KOPT-K1 (cell line): ENCODE measurements at regions not wholly inside any gene's neighbourhood (a gene's known extent, or its start where the extent isn't known, plus 50 kb on each side); places are given as distances from the start of the nearest gene placed in this dataset.
"Not testable (repeated sequence)": the region's sequence is repeated elsewhere in the genome, so short reads cannot be mapped to it uniquely, and the experiment has no call there.

Experiments
- H3K27ac ChIP-seq: fragments of 200-600 bp; sonication (generic); 2 replicates; pipeline ENCODE4 v1.5.1; 2016; ENCODE audit warnings: antibody characterized with exemption, mild to moderate bottlenecking, low read depth, low read length; ENCODE audit not compliant: poor library complexity, severe bottlenecking
- H3K36me3 ChIP-seq: fragments of 200-600 bp; sonication (generic); 2 replicates; pipeline ENCODE4 v1.5.1; 2017; ENCODE audit warnings: antibody characterized with exemption, mild to moderate bottlenecking, low read length, moderate library complexity; ENCODE audit not compliant: insufficient read depth
- H3K9me3 ChIP-seq: fragments of 200-600 bp; sonication (generic); 2 replicates; pipeline ENCODE4 v1.5.1; 2017; ENCODE audit warnings: antibody characterized with exemption, low read length, mild to moderate bottlenecking; ENCODE audit not compliant: insufficient read depth, poor library complexity, severe bottlenecking

DNA sequence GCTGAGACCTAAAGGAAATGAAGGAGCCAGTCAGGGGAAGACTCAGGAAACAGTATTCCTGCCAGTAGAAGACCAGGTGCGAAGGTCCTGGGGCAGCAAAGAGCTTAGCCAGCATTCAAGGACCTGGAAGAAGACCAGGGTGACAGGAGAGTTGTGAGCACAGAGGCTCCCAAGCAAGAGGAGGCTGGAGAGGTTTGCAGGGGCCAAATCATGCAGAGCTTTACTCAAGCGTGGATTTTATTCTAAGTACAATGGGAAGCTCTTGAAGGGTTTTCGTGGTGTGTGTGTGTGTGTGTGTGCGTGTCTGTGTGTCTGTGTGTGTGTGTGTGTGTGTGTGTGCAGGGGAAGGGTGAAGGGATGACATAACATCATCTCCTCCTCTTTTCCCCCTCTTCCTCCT lies 200.7 kb upstream of the IRF2BP2 start:
- not testable (repeated sequence) for H3K27ac ChIP-seq, H3K36me3 ChIP-seq, H3K9me3 ChIP-seq

DNA sequence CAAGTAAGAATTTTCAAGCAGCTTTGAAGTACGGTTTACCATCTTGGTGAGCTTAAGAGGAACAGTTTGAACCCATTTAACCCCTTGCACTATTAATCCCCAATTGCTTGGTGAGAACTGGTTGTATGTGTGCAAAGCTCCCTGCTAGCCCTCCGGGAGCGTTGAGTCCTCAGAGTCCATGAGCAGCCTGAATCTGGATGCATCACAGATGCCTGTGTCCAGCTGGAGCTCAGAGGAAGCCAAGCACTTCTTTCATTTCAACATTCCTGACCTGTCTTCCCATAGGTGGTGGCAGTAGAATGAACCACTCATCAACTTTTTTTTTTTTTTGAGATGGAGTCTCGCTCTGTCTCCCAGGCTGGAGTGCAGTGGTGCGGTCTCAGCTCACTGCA lies 199.9 kb upstream of the IRF2BP2 start:
- H3K36me3 ChIP-seq, H3K9me3 ChIP-seq, H3K27ac ChIP-seq: not testable (repeated sequence)

DNA sequence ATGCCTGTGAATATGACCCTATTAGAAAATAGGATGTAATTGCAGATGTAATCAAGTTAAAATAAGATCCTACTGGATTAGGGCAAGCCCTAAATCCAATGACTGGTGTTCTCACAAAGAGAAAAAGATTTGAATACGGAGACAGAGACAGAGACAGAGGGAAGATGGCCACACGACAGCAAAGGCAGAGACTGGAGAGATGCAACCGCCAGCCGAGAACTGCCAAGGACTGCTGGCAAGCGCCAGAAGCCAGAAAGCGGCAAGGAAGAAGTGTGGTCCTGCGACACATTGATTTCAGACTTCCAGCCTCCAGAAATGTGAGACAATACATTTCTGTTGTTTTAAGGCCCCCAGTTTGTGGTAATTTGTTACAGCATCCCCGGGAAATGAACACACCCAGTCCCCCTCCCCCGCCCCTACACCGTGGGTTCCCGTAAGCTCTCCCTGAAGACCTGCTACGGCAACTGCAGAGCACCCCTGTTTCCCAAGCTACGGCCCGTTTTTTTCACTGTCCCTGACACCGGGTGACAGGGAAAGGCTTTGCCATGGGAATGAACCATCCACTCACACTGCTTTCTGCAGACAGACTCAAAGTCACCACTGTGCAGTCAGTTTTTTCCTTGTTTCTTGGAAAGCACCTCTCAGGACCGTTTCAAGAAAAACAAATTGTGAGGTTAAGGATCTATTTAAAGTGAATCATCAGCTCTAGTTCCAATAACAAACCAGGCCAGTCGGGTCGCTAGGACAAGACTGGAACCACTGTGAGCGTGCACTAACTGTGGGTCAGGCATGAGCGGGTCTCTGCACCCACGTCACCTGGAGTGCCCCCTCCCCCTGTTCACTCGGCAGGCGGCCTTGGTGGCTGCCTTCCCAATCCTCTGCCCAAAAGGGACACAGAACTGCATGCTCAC lies 199.2 kb upstream of the IRF2BP2 start:
- not testable (repeated sequence) for H3K36me3 ChIP-seq, H3K27ac ChIP-seq, H3K9me3 ChIP-seq

DNA sequence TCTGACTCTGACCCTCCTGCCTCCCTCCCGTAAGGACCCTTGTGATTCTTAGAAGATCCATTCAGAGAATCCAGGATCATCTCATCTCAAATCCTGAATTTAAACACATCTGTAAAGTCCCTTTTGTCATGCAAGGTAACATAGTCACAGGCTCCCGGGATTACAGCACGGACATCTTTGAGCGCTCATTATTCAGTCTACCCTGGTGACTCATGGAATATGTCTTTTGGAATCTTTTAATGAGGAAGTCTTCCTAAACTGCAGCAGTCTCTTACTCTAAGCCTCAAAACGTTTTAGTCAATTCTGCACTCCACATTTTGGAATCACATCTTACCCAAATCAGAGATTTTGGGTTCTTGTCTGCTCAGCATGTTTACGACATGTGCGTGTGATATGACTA lies 198.5 kb upstream of the IRF2BP2 start:
- not testable (repeated sequence) for H3K9me3 ChIP-seq, H3K27ac ChIP-seq, H3K36me3 ChIP-seq

DNA sequence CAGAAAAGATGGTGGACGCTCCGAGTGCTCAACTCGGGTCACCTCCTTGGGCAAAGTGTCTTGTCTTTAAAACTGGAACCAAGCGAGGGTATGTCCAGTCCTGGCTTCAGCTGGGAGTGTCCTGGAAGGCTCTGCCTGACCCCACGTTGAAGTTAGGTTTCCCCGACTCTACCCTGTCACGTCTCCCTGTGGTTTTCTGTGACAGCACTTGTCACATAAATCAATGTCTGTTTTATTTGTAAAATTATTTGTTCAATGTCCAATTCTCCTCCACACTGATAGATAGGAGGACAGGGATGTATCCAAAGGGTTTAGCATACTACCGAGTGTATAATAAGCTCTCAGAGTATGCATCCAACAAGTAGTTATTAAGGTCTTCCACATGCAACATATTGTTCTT lies 197.7 kb upstream of the IRF2BP2 start:
- not testable (repeated sequence) for H3K27ac ChIP-seq, H3K36me3 ChIP-seq, H3K9me3 ChIP-seq

DNA sequence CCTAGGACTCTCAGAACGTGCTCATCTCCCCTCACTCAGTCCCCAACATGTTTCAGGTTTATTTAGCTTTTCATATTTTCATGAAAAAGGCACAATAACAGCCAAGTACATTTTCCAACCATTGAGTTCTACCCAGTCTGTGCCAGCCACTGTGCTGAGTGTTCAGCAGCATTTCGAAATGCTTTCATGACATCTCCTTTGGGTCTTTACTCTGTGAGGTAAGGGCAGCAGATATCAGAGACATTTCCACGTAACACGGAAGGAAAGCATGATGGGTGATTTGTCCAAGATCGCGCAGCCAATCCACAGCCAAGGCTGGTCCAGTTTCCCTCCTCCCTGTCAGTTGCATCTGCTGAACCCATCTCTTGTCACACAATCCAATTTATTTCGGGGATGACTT lies 192.6 kb upstream of the IRF2BP2 start:
- H3K9me3 ChIP-seq, H3K36me3 ChIP-seq, H3K27ac ChIP-seq: not testable (repeated sequence)

DNA sequence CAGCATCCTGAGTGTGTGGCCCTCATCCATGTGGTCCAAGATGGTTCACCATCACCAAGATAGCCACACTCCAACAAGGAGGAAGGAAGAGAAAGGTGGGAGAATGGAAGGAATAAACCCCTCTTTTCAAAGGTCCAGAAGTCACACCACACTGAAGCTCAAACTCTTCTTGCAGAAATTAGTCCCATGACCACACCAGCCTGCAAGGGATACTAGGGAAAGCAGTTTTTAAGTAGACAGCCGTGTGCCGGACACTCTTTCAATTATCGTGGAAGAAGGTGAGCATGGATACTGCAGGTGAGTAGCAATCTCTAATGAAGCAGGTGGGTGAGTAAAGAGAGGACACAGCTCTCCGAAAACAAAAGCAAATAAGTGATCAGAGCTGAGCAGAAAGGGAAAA lies 191.7 kb upstream of the IRF2BP2 start:
- not testable (repeated sequence) for H3K27ac ChIP-seq, H3K9me3 ChIP-seq, H3K36me3 ChIP-seq

DNA sequence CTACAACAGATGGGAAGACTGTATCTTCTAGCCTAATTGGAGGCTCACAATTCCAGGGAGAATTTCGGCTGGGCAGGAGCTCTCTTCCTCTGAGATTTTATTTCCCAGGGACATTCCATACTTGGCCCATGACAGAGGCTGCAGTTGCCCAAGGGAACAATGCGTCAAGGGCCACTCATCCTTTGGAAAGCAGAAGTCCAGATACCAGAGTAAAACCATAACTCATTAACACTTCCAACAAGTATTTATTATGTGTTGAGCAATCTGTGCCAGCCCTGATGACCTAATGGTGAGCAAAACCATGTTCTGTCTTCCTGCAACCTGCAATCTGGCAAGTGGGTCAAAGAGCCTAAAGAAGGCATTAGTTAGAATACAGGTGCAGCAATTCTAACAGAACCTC lies 191.2 kb upstream of the IRF2BP2 start:
- not testable (repeated sequence) for H3K27ac ChIP-seq, H3K36me3 ChIP-seq, H3K9me3 ChIP-seq

DNA sequence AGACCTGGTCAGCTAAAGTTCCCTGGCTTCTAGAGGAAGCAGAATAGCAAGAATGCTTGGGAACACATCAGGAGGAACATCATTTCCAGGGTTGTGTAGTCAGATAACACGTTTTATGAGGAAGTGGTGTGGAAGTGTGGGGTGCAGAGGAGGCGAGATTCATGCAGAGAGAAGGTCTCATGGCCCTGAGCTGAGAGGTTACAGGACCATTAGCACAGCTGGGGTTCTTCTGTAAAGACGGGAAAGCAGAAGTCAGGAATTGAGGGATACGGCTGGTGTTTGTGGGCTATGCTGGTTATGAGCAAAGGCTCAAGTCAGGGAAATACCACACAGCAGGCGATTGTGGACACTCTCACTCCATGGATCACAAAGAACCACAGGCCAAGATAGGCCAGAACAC lies 190.6 kb upstream of the IRF2BP2 start:
- not testable (repeated sequence) for H3K36me3 ChIP-seq, H3K9me3 ChIP-seq, H3K27ac ChIP-seq

DNA sequence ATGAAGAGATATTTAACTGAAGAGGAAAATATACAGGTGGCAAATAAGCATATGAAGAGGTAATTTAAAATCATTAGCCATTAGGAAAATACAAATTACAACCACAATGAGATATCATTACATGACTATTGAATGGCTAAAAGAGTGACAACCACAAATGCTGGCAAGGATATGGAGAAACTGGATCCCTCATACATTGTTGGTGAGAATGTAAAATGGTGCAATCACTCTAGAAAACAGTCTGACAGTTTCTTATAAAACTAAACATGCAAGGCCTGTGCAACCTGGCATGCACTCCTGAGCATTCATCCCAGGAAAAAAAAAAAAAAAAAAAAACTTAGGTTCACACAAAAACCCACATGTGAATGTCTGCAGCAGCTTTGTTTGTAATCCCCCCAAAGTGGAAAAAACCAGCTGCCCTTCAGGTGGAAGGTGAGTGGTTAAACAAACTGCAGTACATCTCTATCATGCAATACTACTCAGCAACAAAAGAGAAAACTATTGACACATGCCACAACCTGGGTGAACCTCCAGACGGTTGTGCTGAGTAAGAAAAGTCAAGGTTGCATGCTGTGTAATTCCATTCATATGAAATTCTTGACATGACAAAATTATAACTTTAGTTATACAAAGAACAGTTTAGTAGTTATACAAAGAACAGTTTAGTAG lies 189.2 kb upstream of the IRF2BP2 start:
- H3K9me3 ChIP-seq, H3K27ac ChIP-seq, H3K36me3 ChIP-seq: not testable (repeated sequence)

DNA sequence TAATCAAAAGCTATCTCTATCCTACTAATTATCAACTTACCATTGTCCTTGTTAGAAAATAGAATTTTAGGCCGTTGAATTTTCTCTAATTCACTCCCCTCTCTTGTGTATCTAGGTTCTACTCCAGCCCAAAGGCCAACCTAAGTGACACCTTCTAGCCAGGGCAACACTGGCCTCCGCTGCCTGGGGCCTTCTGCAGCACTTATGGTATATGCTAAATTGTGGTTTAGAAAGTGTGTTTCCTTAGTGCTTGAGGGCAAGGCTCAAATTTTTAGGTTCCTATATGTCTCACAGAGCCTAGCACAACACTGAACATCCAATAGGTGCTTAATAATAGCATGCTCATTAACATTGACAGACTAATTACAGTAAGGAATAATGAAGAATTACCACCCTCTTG lies 187.2 kb upstream of the IRF2BP2 start:
- not testable (repeated sequence) for H3K9me3 ChIP-seq, H3K36me3 ChIP-seq

DNA sequence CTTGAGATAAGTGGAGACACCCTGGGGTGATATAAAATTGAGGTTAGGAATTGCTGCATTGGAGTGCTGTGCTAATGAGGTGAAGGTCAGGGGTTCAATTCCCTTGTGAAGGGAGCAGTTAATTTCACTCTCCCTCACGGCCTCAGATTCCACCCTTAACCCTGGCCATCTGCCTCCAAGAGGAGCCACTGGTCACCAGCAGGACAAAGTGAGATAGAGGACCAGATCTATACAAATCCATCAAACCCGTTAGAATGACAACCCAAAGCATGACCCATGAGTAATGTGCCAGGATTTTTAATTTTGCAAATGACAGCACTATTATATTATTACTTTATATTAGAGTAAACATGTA lies 186.4 kb upstream of the IRF2BP2 start:
- H3K36me3 ChIP-seq, H3K9me3 ChIP-seq, H3K27ac ChIP-seq: not testable (repeated sequence)

More for the DNA sequence above, 187.2 kb upstream of the IRF2BP2 start:
- not testable (repeated sequence) for H3K27ac ChIP-seq

DNA sequence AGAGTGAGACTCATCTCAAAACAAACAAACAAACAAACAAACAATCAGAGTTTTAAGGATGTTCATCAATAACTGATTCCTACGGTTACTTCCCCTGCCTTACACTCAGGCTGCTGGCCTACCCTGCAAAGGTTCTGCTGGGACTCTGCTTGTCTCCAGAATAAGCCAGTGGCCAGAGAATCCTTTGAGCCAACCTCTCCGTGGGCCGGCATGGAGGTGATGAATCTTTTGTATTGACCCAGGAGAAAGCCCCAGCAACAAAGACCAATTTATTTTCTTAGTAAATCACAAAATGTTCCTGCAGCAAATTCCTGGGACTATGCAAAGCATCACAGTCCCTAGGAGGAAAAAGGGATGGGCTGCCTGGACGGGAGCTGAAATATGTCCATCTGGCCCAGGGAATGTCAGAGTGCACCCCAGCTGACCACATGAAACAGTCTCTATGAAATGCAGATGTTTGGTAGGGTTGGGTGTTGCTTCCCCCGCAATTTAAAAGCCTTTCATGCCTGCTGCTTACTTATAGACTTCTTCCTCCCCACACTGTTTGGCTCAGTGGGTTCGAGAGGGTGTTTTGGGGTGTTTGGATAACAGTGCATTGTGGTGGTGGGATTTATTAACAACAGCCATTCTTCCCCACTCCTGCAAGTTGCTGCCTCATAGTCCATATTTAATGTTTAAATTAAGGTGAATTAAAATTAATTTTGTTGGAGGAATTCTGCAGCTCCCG lies 185.9 kb upstream of the IRF2BP2 start:
- H3K9me3 ChIP-seq, H3K27ac ChIP-seq, H3K36me3 ChIP-seq: not testable (repeated sequence)

DNA sequence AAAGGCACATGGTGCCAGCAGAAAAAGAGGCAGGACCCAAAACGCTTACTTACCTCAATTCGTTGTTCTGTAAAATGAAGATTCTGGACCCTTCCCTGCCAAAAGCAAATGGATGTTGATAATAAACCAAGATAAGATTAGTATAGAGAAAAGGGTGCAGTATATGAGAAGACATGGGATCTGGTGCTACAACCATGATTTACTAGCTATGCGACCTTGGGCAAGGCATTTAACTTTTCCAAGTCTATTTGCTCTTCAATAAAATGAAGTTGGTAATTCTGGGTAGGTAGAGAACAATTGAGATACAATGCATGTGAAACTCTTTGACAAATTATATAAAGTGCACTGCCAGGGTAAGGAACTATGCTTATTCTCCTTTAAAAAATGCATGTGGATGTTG lies 185.0 kb upstream of the IRF2BP2 start:
- not testable (repeated sequence) for H3K27ac ChIP-seq, H3K9me3 ChIP-seq, H3K36me3 ChIP-seq

DNA sequence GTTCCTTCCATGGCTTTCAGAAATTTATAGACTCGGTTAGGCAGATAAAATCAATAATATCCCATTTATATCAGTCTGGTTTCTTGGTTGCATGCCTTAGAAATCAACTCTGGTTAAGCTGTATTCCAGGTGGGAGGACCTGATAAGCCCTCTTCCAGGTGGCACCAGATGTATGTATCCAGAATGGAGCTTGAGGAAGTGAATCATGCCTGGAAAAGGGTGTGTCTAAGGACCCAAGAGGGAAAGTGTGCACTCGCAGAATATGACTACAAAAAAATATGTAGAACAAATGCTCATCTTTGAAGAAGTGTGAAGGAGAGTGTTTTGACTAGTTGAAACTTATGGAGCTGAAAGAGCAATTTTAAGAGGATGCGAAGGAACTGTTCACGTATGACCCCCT lies 184.5 kb upstream of the IRF2BP2 start:
- not testable (repeated sequence) for H3K27ac ChIP-seq, H3K9me3 ChIP-seq

DNA sequence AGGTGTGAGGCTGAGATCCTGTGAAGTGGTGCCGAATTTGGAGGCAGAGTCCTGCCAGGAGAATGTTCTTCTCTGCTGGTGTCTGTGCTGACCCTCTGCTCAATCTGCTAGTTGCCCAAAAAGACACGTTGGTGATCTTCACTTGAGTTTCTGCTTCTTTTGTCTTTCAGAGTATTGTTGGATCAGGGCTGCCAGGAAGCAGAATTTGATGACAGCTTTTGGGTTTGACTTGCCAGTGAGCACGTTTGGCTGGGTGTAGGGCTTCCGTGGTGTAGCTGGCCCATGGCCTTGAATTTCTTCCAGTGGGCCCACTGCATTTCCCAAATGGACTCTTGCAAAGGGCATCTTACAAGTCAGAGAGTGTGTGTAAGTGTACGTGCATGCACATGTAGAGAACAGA lies 183.9 kb upstream of the IRF2BP2 start:
- not testable (repeated sequence) for H3K27ac ChIP-seq, H3K9me3 ChIP-seq, H3K36me3 ChIP-seq

More for the DNA sequence above, 184.5 kb upstream of the IRF2BP2 start:
- H3K36me3 ChIP-seq, result not testable (repeated sequence)
